Fibroblast of mammary gland (primary cell): ENCODE measurements at regions not wholly inside any gene's neighbourhood (a gene's known extent, or its start where the extent isn't known, plus 50 kb on each side); places are given as distances from the start of the nearest gene placed in this dataset.
A peak's percentile ranks its signal among the peaks of the same experiment; 100 is the strongest.
"Not testable (repeated sequence)": the region's sequence is repeated elsewhere in the genome, so short reads cannot be mapped to it uniquely, and the experiment has no call there.

Experiments used
- DNase-seq: peaks from one replicate; pipeline ENCODE4 v3.0.0-alpha.2; 2010; ENCODE audit warnings: low read depth
- H3K4me3 ChIP-seq: 2 replicates; pipeline ENCODE4 v1.5.1; 2011; ENCODE audit warnings: low read depth, mild to moderate bottlenecking, low read length, moderate library complexity; ENCODE audit not compliant: control insufficient read depth
- CTCF ChIP-seq: conservative IDR thresholded peaks from 2 replicates; pipeline ENCODE4 v1.5.1; 2011; ENCODE audit warnings: low read depth, low read length, inconsistent platforms; ENCODE audit not compliant: control insufficient read depth, insufficient read depth

DNA sequence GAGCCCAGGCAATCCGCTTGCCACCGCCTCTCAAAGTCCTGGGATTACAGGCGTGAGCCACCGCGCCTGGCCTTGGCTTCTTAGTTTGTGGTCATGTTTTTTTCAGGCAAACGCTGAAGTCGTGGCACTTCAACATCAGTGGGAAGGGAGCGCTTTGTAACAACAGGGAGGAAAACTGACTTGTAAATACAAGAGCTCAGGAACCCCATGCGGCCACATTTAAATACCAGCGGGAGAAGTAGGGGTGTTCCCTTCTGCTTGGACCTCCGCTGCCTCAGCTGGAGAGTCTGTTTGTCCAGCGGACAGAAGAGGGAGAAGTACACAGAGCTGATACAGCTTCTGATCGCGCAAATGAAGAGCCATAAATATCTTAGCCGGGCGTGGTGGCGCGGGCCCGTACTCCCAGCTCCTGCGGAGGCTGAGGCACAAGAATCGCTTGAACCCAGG, 108.7 kb upstream of the KMT2C start:
- peak; percentile 8 for DNase-seq
- H3K4me3 ChIP-seq: no peak overlapping the region
- no peak for TF ChIP-seq CTCF

- DNase-seq: peak; percentile 17
- no peak for TF ChIP-seq CTCF
- no peak overlapping the region for H3K4me3 ChIP-seq
These were observed 108.0 kb upstream of the KMT2C start for GRCh38 chr7:152543799-152544198.

DNA sequence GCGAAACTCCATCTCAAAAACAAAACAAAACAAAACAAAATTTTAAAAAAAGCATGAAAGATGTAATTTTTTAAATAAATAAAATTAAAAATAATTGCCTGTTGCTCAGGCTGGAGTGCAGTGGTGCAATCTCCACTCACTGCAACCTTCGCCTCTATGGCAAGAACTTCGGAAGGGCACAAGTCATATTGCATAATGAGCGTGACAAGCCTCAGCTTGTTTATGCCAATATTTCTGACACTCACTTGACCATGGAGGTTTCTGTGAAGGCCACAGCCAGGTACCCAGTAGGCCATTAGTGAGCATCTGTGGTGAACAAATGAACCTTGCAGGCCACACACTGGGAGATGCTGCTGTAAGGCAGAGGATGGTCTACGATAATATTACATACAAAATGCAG, 106.1 kb upstream of the KMT2C start:
- no peak for DNase-seq
- no peak for TF ChIP-seq CTCF
- no peak overlapping the region for H3K4me3 ChIP-seq

DNA sequence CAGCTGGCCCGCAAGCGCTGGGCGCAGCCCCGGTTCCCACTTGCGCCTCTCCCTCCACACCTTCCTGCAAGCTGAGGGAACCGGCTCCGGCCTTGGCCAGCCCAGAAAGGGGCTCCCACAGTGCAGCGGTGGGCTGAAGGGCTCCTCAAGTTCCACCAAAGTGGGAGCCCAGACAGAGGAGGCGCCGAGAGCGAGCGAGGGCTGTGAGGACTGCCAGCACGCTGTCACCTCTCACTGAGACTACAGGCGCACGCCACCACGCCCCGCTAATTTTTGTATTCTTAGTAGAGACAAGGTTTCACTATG, 103.3 kb upstream of the KMT2C start:
- DNase-seq, H3K4me3 ChIP-seq: not testable (repeated sequence)

GRCh38 chr7:152538346-152539189, 102.8 kb upstream of the KMT2C start:
- not testable (repeated sequence) for DNase-seq

GRCh38 chr7:152537639-152538038, 101.8 kb upstream of the KMT2C start:
- no peak overlapping the region for H3K4me3 ChIP-seq
- DNase-seq: no peak
- no peak for TF ChIP-seq CTCF

More at GRCh38 chr7:152538346-152539189, 102.8 kb upstream of the KMT2C start:
- H3K4me3 ChIP-seq: not testable (repeated sequence)

GRCh38 chr7:152528612-152529011, 92.8 kb upstream of the KMT2C start:
- TF ChIP-seq CTCF: no peak
- no peak overlapping the region for H3K4me3 ChIP-seq
- no peak for DNase-seq

DNA sequence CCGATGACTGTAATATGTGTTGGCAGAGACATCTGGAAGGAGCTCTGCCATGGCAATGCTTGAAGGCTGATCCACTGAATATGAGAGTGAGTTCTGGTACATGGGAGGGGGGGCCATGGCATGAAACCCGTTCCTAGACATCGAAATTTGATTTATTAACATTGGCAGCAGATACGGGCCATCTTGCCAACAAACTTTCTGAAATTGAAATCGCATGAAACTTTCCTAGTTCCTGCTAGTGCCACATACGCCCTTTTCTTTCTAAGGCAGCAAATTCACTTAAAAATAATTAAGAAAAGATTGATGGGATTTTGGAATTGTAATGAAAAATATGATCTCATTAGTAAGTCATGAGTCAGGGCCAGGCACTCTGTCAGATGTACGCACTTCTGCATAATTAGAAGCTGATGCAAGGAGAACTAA, 91.8 kb upstream of the KMT2C start:
- peak; percentile 70 for DNase-seq
- no peak overlapping the region for H3K4me3 ChIP-seq
- TF ChIP-seq CTCF: no peak
